B cell (primary cell): ENCODE measurements at regions not wholly inside any gene's neighbourhood (a gene's known extent, or its start where the extent isn't known, plus 50 kb on each side); places are given as distances from the start of the nearest gene placed in this dataset.

Experiments
- CTCF ChIP-seq: fragments of 200-600 bp; IDR thresholded peaks from one replicate; pipeline ENCODE4 v1.8.0; 2022; ENCODE audit warnings: antibody characterized with exemption, mild to moderate bottlenecking
- EZH2 ChIP-seq: IDR thresholded peaks from 2 replicates; pipeline ENCODE4 v1.6.1; 2012; ENCODE audit warnings: borderline replicate concordance, low read depth, mild to moderate bottlenecking, moderate library complexity, low read length; ENCODE audit not compliant: insufficient read depth, poor library complexity, severe bottlenecking

- TF ChIP-seq CTCF (no peak), EZH2 (no peak)
These were observed 74.8 kb upstream of the BMP2 start for GRCh38 chr20:6692566-6693173.
